ENCODE measurements at regions not wholly inside any gene's neighbourhood (a gene's known extent, or its start where the extent isn't known, plus 50 kb on each side); places are given as distances from the start of the nearest gene placed in this dataset.
A peak's percentile ranks its signal among the peaks of the same experiment; 100 is the strongest.

- H3K9ac ChIP-seq (ENCODE audit: low read length) = no peak overlapping the region
- H3K9me3 ChIP-seq (ENCODE audit: control insufficient read depth, low read depth, low read length) = no peaks in the 10 kb centered on the region
- H3K4me3 ChIP-seq (ENCODE audit: low read length) = no peak overlapping the region
- H3K27me3 ChIP-seq (ENCODE audit: control insufficient read depth, insufficient read depth, low read length) = no peaks in the 10 kb centered on the region
- H3K4me1 ChIP-seq (ENCODE audit: control insufficient read depth, low read depth, low read length) = peaks cover 23% of the 10 kb centered on the region
- no peaks in the 10 kb centered on the region for H3K36me3 ChIP-seq (ENCODE audit: control insufficient read depth, low read depth, low read length)
- H3K27ac ChIP-seq (ENCODE audit: low read length) = no peak overlapping the region
These were observed 221.7 kb downstream of the HAUS1 start for GRCh38 chr18:46325895-46326294.

GRCh38 chr18:46329736-46330246 is 225.6 kb downstream of the HAUS1 start:
- H3K4me1 ChIP-seq (ENCODE audit: control insufficient read depth, low read depth, low read length) = no peaks in the 10 kb centered on the region
- H3K27ac ChIP-seq (ENCODE audit: low read length) = no peak overlapping the region
- no peak overlapping the region for H3K9ac ChIP-seq (ENCODE audit: low read length)
- H3K4me3 ChIP-seq (ENCODE audit: low read length) = no peak overlapping the region
- no peaks in the 10 kb centered on the region for H3K36me3 ChIP-seq (ENCODE audit: control insufficient read depth, low read depth, low read length)
- H3K9me3 ChIP-seq (ENCODE audit: control insufficient read depth, low read depth, low read length) = no peaks in the 10 kb centered on the region
- H3K27me3 ChIP-seq (ENCODE audit: control insufficient read depth, insufficient read depth, low read length) = peaks cover 18% of the 10 kb centered on the region

DNA sequence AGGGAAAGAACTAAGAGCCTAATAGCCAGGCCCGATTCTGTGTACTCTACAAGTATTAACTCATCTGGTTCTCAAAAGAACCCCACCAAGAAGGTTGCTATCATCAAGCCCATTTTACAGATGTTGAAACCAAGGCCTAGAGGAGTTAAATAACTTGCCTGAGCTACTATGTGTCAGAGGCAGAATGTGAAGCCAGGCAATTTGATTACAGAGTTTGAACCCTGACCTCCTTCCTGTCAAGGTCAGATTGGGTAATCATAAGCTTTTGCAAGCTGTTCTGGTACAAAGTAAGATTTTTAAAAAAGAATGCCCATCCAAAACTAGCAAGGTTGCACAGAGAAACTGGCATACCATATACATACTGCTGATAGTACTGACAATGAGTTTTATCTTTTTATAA is 227.1 kb downstream of the HAUS1 start:
- no peak overlapping the region for H3K9ac ChIP-seq (ENCODE audit: low read length)
- H3K36me3 ChIP-seq (ENCODE audit: control insufficient read depth, low read depth, low read length) = no peaks in the 10 kb centered on the region
- H3K4me3 ChIP-seq (ENCODE audit: low read length) = no peak overlapping the region
- peaks cover 18% of the 10 kb centered on the region for H3K27me3 ChIP-seq (ENCODE audit: control insufficient read depth, insufficient read depth, low read length)
- H3K9me3 ChIP-seq (ENCODE audit: control insufficient read depth, low read depth, low read length) = no peaks in the 10 kb centered on the region
- H3K27ac ChIP-seq (ENCODE audit: low read length) = no peak overlapping the region
- peaks cover 8% of the 10 kb centered on the region for H3K4me1 ChIP-seq (ENCODE audit: control insufficient read depth, low read depth, low read length)

GRCh38 chr18:46332286-46332801 is 228.2 kb downstream of the HAUS1 start:
- Histone ChIP-seq H3K27ac (ENCODE audit: low read length) (no peak overlapping the region), H3K9me3 (ENCODE audit: control insufficient read depth, low read depth, low read length) (no peaks in the 10 kb centered on the region), H3K36me3 (ENCODE audit: control insufficient read depth, low read depth, low read length) (no peaks in the 10 kb centered on the region), H3K4me1 (ENCODE audit: control insufficient read depth, low read depth, low read length) (peaks cover 18% of the 10 kb centered on the region), H3K4me3 (ENCODE audit: low read length) (no peak overlapping the region), H3K9ac (ENCODE audit: low read length) (no peak overlapping the region), H3K27me3 (ENCODE audit: control insufficient read depth, insufficient read depth, low read length) (peaks cover 18% of the 10 kb centered on the region)

GRCh38 chr18:46332921-46333341 is 228.7 kb downstream of the HAUS1 start:
- H3K36me3 ChIP-seq (ENCODE audit: control insufficient read depth, low read depth, low read length) = no peaks in the 10 kb centered on the region
- H3K27ac ChIP-seq (ENCODE audit: low read length) = no peak overlapping the region
- peaks cover 22% of the 10 kb centered on the region for H3K4me1 ChIP-seq (ENCODE audit: control insufficient read depth, low read depth, low read length)
- no peak overlapping the region for H3K9ac ChIP-seq (ENCODE audit: low read length)
- no peaks in the 10 kb centered on the region for H3K9me3 ChIP-seq (ENCODE audit: control insufficient read depth, low read depth, low read length)
- H3K4me3 ChIP-seq (ENCODE audit: low read length) = peak overlapping the region; percentile 67
- peaks cover 18% of the 10 kb centered on the region for H3K27me3 ChIP-seq (ENCODE audit: control insufficient read depth, insufficient read depth, low read length)

GRCh38 chr18:46333431-46334135 is 229.4 kb downstream of the HAUS1 start:
- no peaks in the 10 kb centered on the region for H3K9me3 ChIP-seq (ENCODE audit: control insufficient read depth, low read depth, low read length)
- peaks cover 18% of the 10 kb centered on the region for H3K27me3 ChIP-seq (ENCODE audit: control insufficient read depth, insufficient read depth, low read length)
- H3K4me1 ChIP-seq (ENCODE audit: control insufficient read depth, low read depth, low read length) = peaks cover 28% of the 10 kb centered on the region
- H3K36me3 ChIP-seq (ENCODE audit: control insufficient read depth, low read depth, low read length) = no peaks in the 10 kb centered on the region
- H3K27ac ChIP-seq (ENCODE audit: low read length) = no peak overlapping the region
- peak overlapping the region; percentile 67 for H3K4me3 ChIP-seq (ENCODE audit: low read length)
- no peak overlapping the region for H3K9ac ChIP-seq (ENCODE audit: low read length)

GRCh38 chr18:46334868-46335281 is 230.7 kb downstream of the HAUS1 start:
- Histone ChIP-seq H3K9ac (ENCODE audit: low read length) (peak overlapping the region; percentile 69), H3K27me3 (ENCODE audit: control insufficient read depth, insufficient read depth, low read length) (peaks cover 18% of the 10 kb centered on the region), H3K4me3 (ENCODE audit: low read length) (peak overlapping the region; percentile 77)

DNA sequence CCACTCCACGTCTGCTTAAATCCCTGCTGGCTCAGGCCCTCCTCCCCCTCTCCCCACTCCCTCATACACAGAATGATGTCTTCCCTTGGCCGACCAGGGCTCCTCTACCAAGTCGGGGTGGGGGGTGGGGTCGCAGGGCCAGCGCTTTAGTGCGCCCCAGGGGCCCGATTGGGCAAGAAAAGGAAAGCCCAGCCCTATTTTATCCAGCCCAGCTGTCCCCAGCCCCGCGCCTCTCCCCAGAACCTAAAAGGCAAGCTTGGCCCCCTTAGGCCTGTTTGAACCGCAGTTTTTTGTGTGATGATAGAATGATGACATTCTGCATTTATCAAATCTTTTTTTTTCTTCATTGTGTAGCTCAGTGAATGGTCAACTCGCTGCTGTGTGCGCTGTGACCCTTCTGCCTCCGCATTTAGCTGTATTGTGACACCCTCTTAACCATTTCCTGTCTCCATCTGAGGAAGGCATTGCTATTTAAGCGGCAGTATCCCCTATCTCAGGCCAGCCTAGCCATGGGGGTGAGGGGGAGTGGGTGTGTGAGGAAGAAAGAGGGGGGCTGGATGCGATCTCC is 231.4 kb downstream of the HAUS1 start:
- H3K4me1 ChIP-seq (ENCODE audit: control insufficient read depth, low read depth, low read length) = peaks cover 30% of the 10 kb centered on the region
- peak overlapping the region; percentile 33 for H3K27ac ChIP-seq (ENCODE audit: low read length)
- peak overlapping the region; percentile 77 for H3K4me3 ChIP-seq (ENCODE audit: low read length)
- H3K27me3 ChIP-seq (ENCODE audit: control insufficient read depth, insufficient read depth, low read length) = peaks cover 18% of the 10 kb centered on the region
- H3K36me3 ChIP-seq (ENCODE audit: control insufficient read depth, low read depth, low read length) = no peaks in the 10 kb centered on the region
- peak overlapping the region; percentile 69 for H3K9ac ChIP-seq (ENCODE audit: low read length)
- H3K9me3 ChIP-seq (ENCODE audit: control insufficient read depth, low read depth, low read length) = no peaks in the 10 kb centered on the region

More at GRCh38 chr18:46334868-46335281, 230.7 kb downstream of the HAUS1 start:
- Histone ChIP-seq H3K36me3 (ENCODE audit: control insufficient read depth, low read depth, low read length) (no peaks in the 10 kb centered on the region), H3K4me1 (ENCODE audit: control insufficient read depth, low read depth, low read length) (peaks cover 30% of the 10 kb centered on the region), H3K9me3 (ENCODE audit: control insufficient read depth, low read depth, low read length) (no peaks in the 10 kb centered on the region), H3K27ac (ENCODE audit: low read length) (no peak overlapping the region)

GRCh38 chr18:46336278-46337111 is 232.3 kb downstream of the HAUS1 start:
- Histone ChIP-seq H3K27ac (ENCODE audit: low read length) (no peak overlapping the region), H3K9ac (ENCODE audit: low read length) (peak overlapping the region; percentile 25), H3K36me3 (ENCODE audit: control insufficient read depth, low read depth, low read length) (no peaks in the 10 kb centered on the region), H3K27me3 (ENCODE audit: control insufficient read depth, insufficient read depth, low read length) (peaks cover 18% of the 10 kb centered on the region), H3K4me1 (ENCODE audit: control insufficient read depth, low read depth, low read length) (peaks cover 30% of the 10 kb centered on the region), H3K4me3 (ENCODE audit: low read length) (peak overlapping the region; percentile 77), H3K9me3 (ENCODE audit: control insufficient read depth, low read depth, low read length) (no peaks in the 10 kb centered on the region)

DNA sequence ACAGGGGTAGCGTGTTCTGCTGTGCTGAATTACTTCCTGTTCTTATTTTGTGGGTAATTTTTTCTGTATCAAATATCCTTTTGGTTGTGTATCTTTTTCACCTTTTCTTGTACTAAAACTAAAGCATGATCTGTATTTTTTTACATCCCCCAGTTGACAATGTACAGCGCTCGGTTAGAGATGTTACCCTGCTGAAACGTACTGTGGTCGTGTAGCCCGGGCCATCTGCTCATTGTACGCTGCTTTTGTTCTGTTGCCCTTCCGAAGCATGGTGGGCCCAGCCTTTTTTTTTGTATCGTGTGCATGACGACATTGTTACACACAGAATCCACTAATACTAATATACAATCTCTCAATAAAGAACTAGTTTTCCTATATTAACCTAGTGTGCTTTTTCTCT is 233.1 kb downstream of the HAUS1 start:
- no peak overlapping the region for H3K9ac ChIP-seq (ENCODE audit: low read length)
- H3K4me1 ChIP-seq (ENCODE audit: control insufficient read depth, low read depth, low read length) = peaks cover 30% of the 10 kb centered on the region
- H3K4me3 ChIP-seq (ENCODE audit: low read length) = no peak overlapping the region
- H3K27me3 ChIP-seq (ENCODE audit: control insufficient read depth, insufficient read depth, low read length) = peaks cover 15% of the 10 kb centered on the region
- H3K9me3 ChIP-seq (ENCODE audit: control insufficient read depth, low read depth, low read length) = no peaks in the 10 kb centered on the region
- no peak overlapping the region for H3K27ac ChIP-seq (ENCODE audit: low read length)
- no peaks in the 10 kb centered on the region for H3K36me3 ChIP-seq (ENCODE audit: control insufficient read depth, low read depth, low read length)

DNA sequence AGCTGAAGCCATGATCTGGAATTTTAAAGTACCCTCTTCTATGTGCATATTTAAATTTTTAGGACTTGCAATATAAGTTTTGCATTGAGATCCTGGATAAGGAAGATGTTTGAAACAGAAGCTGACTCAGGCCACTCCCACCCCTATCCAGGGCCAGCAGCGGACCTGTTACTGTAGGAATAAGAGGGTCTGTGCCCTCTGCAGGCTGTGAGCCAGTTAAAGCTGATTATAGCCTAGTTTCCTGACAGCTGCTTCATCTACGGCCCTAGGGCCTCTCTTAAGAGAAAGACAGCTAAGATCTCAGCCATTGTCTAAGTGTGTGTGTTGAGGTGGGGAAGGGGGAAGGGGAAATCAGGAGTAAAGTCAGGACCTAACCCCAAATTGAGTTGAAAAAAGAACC is 234.0 kb downstream of the HAUS1 start:
- H3K36me3 ChIP-seq (ENCODE audit: control insufficient read depth, low read depth, low read length) = no peaks in the 10 kb centered on the region
- H3K4me3 ChIP-seq (ENCODE audit: low read length) = no peak overlapping the region
- H3K9me3 ChIP-seq (ENCODE audit: control insufficient read depth, low read depth, low read length) = no peaks in the 10 kb centered on the region
- no peak overlapping the region for H3K9ac ChIP-seq (ENCODE audit: low read length)
- H3K4me1 ChIP-seq (ENCODE audit: control insufficient read depth, low read depth, low read length) = peaks cover 30% of the 10 kb centered on the region
- H3K27ac ChIP-seq (ENCODE audit: low read length) = no peak overlapping the region
- peaks cover 5% of the 10 kb centered on the region for H3K27me3 ChIP-seq (ENCODE audit: control insufficient read depth, insufficient read depth, low read length)
